ENCODE measurements at regions not wholly inside any gene's neighbourhood (a gene's known extent, or its start where the extent isn't known, plus 50 kb on each side); places are given as distances from the start of the nearest gene placed in this dataset.

DNA sequence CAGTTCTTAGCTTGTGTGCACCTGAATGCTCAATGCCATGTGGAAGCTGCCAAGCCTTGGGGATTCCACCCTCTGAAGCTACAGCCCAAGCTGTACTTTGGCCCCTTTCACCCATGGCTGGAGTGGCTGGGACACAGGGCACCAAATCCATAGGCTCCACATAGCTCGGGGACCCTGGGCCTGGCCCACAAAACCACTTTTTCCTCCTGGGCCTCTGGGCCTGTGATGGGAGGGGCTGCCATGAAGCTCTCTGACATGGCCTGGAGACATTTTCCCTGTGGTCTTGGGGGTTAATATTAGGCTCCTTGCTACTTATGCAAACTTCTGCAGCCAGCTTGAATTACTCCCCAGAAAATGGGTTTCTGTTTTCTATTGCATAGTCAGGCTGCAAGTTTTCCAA lies 579.9 kb downstream of the MATN1 start:
- TF ChIP-seq SREBF1 (IDR thresholded peaks at IDR 0.05; ENCODE audit: low read length): no peak
- TF ChIP-seq, protein P1, sequence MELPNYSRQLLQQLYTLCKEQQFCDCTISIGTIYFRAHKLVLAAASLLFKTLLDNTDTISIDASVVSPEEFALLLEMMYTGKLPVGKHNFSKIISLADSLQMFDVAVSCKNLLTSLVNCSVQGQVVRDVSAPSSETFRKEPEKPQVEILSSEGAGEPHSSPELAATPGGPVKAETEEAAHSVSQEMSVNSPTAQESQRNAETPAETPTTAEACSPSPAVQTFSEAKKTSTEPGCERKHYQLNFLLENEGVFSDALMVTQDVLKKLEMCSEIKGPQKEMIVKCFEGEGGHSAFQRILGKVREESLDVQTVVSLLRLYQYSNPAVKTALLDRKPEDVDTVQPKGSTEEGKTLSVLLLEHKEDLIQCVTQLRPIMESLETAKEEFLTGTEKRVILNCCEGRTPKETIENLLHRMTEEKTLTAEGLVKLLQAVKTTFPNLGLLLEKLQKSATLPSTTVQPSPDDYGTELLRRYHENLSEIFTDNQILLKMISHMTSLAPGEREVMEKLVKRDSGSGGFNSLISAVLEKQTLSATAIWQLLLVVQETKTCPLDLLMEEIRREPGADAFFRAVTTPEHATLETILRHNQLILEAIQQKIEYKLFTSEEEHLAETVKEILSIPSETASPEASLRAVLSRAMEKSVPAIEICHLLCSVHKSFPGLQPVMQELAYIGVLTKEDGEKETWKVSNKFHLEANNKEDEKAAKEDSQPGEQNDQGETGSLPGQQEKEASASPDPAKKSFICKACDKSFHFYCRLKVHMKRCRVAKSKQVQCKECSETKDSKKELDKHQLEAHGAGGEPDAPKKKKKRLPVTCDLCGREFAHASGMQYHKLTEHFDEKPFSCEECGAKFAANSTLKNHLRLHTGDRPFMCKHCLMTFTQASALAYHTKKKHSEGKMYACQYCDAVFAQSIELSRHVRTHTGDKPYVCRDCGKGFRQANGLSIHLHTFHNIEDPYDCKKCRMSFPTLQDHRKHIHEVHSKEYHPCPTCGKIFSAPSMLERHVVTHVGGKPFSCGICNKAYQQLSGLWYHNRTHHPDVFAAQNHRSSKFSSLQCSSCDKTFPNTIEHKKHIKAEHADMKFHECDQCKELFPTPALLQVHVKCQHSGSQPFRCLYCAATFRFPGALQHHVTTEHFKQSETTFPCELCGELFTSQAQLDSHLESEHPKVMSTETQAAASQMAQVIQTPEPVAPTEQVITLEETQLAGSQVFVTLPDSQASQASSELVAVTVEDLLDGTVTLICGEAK (IDR thresholded peaks at IDR 0.05; ENCODE audit: borderline replicate concordance): no peak
- TF ChIP-seq SIX5 (IDR thresholded peaks at IDR 0.05; ENCODE audit: low read depth, low read length, severe bottlenecking): no peak
- 0% methylated on average over 1 of the region's 1 CpG for WGBS (ENCODE audit: insufficient coverage, insufficient replicate concordance, low lambda C conversion rate, missing lambda C conversion rate)
- no peaks in the 10 kb centered on the region for H3K9me3 ChIP-seq (replicated peaks; ENCODE audit: control insufficient read depth, insufficient read depth, low read length)
- no peaks in the 10 kb centered on the region for H3K4me1 ChIP-seq (ENCODE audit: control insufficient read depth, insufficient read depth, low read length)
- H2AFZ ChIP-seq (ENCODE audit: control insufficient read depth, low read depth, low read length): no peak overlapping the region
- intact Hi-C loops (cut with micrococcal nuclease; ENCODE audit: unreplicated experiment): no loop called here
- H3K9ac ChIP-seq (ENCODE audit: control insufficient read depth, insufficient read depth, low read length): no peak overlapping the region
- ChIA-PET SMC1A (ENCODE audit: uncharacterized antibody, unreplicated experiment) (no interaction called here), CTCF (no interaction called here), RAD21 (ENCODE audit: unreplicated experiment) (no interaction called here), POLR2A (no interaction called here)
- H3K79me2 ChIP-seq (ENCODE audit: control insufficient read depth, insufficient read depth, low read length): no peaks in the 10 kb centered on the region
- H3K27ac ChIP-seq (ENCODE audit: control insufficient read depth, insufficient read depth): no peak overlapping the region
- no TSS peak for BruUV-seq (replicated peaks)
- no peak overlapping the region for H3K4me2 ChIP-seq (ENCODE audit: control insufficient read depth, insufficient read depth)
- no peak overlapping the region for H3K4me3 ChIP-seq
- no peaks in the 10 kb centered on the region for H4K20me1 ChIP-seq (ENCODE audit: control insufficient read depth, insufficient read depth)
- ATAC-seq: no peak
- H3K36me3 ChIP-seq (ENCODE audit: control insufficient read depth in 2 of 2, insufficient read depth in 2 of 2, low read length in 1 of 2): no peaks in the 10 kb centered on the region
- no peak for DNase-seq (ENCODE audit: low read depth, low spot score)
- FAIRE-seq: no peak
- in situ Hi-C loops (cut with MboI): no loop called here
- no peaks in the 10 kb centered on the region; a peak in 1 of 4 replicates for H3K27me3 ChIP-seq (replicated peaks in 1 of 2; ENCODE audit: control insufficient read depth in 2 of 2, insufficient read depth in 2 of 2, low read length in 1 of 2)

DNA sequence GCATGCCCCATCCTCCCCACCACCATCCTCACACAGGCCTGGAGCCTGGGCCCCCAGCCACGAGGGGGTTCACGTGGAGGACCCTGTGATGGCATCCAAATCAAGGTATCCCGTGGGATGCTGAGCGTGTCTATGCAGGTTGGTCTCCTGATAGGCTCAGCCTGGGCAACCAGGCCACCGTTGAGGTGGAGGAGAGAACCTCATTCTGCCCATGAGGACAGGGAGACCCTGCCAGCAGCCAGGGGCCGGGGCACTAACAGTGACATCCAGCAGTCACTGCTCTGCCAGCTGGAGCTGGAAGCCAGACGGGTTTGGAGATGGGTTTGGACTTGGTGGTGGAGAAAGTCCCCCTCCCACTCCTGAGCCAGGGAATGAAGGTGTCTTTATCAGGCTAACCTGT lies 582.8 kb downstream of the MATN1 start:
- no peaks in the 10 kb centered on the region for H3K9me3 ChIP-seq (replicated peaks; ENCODE audit: control insufficient read depth, insufficient read depth, low read length)
- CTCF ChIA-PET: interaction anchor here (0.6 kb wide), 1 partner anchor 9 kb away, joined by 3 read pairs; no protein-coding TSS in a partner anchor
- no peaks in the 10 kb centered on the region for H3K36me3 ChIP-seq (ENCODE audit: control insufficient read depth in 2 of 2, insufficient read depth in 2 of 2, low read length in 1 of 2)
- H3K79me2 ChIP-seq (ENCODE audit: control insufficient read depth, insufficient read depth, low read length): no peaks in the 10 kb centered on the region
- RAD21 ChIA-PET (ENCODE audit: unreplicated experiment): no interaction called here
- no peak for FAIRE-seq
- TF ChIP-seq, protein P2, sequence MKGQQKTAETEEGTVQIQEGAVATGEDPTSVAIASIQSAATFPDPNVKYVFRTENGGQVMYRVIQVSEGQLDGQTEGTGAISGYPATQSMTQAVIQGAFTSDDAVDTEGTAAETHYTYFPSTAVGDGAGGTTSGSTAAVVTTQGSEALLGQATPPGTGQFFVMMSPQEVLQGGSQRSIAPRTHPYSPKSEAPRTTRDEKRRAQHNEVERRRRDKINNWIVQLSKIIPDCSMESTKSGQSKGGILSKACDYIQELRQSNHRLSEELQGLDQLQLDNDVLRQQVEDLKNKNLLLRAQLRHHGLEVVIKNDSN (IDR thresholded peaks at IDR 0.05; ENCODE audit: borderline replicate concordance, extremely low read length, insufficient read depth, low read depth, low read length): peak; percentile 1
- TF ChIP-seq LARP7 (IDR thresholded peaks at IDR 0.05): no peak
- no peak overlapping the region for H3K4me2 ChIP-seq (ENCODE audit: control insufficient read depth, insufficient read depth)
- WGBS (ENCODE audit: insufficient coverage, insufficient replicate concordance, low lambda C conversion rate, missing lambda C conversion rate): 19% methylated on average over 6 of the region's 7 CpGs
- H2AFZ ChIP-seq (ENCODE audit: control insufficient read depth, low read depth, low read length): no peak overlapping the region
- no peaks in the 10 kb centered on the region for H4K20me1 ChIP-seq (ENCODE audit: control insufficient read depth, insufficient read depth)
- no peaks in the 10 kb centered on the region for H3K4me1 ChIP-seq (ENCODE audit: control insufficient read depth, insufficient read depth, low read length)
- no peak for ATAC-seq
- DNase-seq (ENCODE audit: low read depth, low spot score): no peak
- no peaks in the 10 kb centered on the region; a peak in 1 of 4 replicates for H3K27me3 ChIP-seq (replicated peaks in 1 of 2; ENCODE audit: control insufficient read depth in 2 of 2, insufficient read depth in 2 of 2, low read length in 1 of 2)
- no peak overlapping the region for H3K27ac ChIP-seq (ENCODE audit: control insufficient read depth, insufficient read depth)
- SMC1A ChIA-PET (ENCODE audit: uncharacterized antibody, unreplicated experiment): no interaction called here
- no peak overlapping the region for H3K9ac ChIP-seq (ENCODE audit: control insufficient read depth, insufficient read depth, low read length)
- intact Hi-C loops (cut with micrococcal nuclease; ENCODE audit: unreplicated experiment) (no loop called here), in situ Hi-C loops (cut with MboI) (no loop called here)
- H3K4me3 ChIP-seq: no peak overlapping the region
- POLR2A ChIA-PET: no interaction called here
- BruUV-seq (replicated peaks): no TSS peak
